IMR-90 (cell line): ENCODE measurements at regions not wholly inside any gene's neighbourhood (a gene's known extent, or its start where the extent isn't known, plus 50 kb on each side); places are given as distances from the start of the nearest gene placed in this dataset.

Experiments used
- ATAC-seq: fragments of 200-7000 bp; cut with Tn5 transposase; 2 replicates; pipeline ENCODE4 v1.9.1; 2020; ENCODE audit warnings: low read depth, mild to moderate bottlenecking, moderate library complexity
- BruUV-seq: library from RNA; stranded (reverse); fragments of 400-500 nt; replicated peaks from 2 replicates; lab custom pipeline; 2021; lab: Mats Ljungman, UMichigan
- CTCF ChIA-PET: fragments of 300-600 bp; formaldehyde crosslinking; extraction: SDS; loops from one replicate; lab custom pipeline; 2021; ENCODE audit warnings: antibody characterized with exemption; lab: Yijun Ruan, JAX
- POLR2A ChIA-PET: fragments of 300-600 bp; sonication (Branson Sonifier 250); formaldehyde crosslinking; loops from one replicate; lab custom pipeline; 2022; ENCODE audit warnings: antibody characterized with exemption; ENCODE audit not compliant: unreplicated experiment; lab: Charles Lee
- DNase-seq: peaks from one replicate; pipeline ENCODE4 v3.0.0; 2013
- H2AFZ ChIP-seq: replicated peaks from 2 replicates; pipeline ENCODE3; 2013; ENCODE audit warnings: low read length, mild to moderate bottlenecking; ENCODE audit not compliant: poor library complexity
- H2AK5ac ChIP-seq: 2 replicates; pipeline ENCODE4 v1.6.1; 2013; ENCODE audit warnings: low read depth, low read length, inconsistent platforms
- H2AK9ac ChIP-seq: replicated peaks from 2 replicates; pipeline ENCODE3; 2013; ENCODE audit warnings: mild to moderate bottlenecking, low read depth, low read length, moderate library complexity; ENCODE audit not compliant: poor library complexity
- H2BK120ac ChIP-seq: 2 replicates; pipeline ENCODE4 v1.6.1; 2013; ENCODE audit warnings: low read depth, low read length, inconsistent platforms
- H2BK15ac ChIP-seq: 3 replicates; pipeline ENCODE4 v1.6.1; 2013; ENCODE audit warnings: low read depth, low read length, inconsistent platforms
- H2BK20ac ChIP-seq: 2 replicates; pipeline ENCODE4 v1.6.1; 2013; ENCODE audit warnings: low read depth, mild to moderate bottlenecking, inconsistent platforms, low read length, moderate library complexity
- H2BK5ac ChIP-seq: 2 replicates; pipeline ENCODE4 v1.6.1; 2013; ENCODE audit warnings: mild to moderate bottlenecking, low read depth, low read length, inconsistent platforms; ENCODE audit not compliant: poor library complexity, severe bottlenecking
- H3K14ac ChIP-seq: replicated peaks from 2 replicates; pipeline ENCODE4 v1.6.1; 2013; ENCODE audit warnings: low read depth, low read length, inconsistent platforms
- H3K18ac ChIP-seq: 2 replicates; pipeline ENCODE4 v1.6.1; 2013; ENCODE audit warnings: low read depth, low read length, control low read depth
- H3K23ac ChIP-seq: 2 replicates; pipeline ENCODE4 v1.6.1; 2013; ENCODE audit warnings: low read depth, low read length, inconsistent platforms
- H3K27ac ChIP-seq: 2 replicates; pipeline ENCODE4 v1.5.1; 2013; ENCODE audit warnings: mild to moderate bottlenecking, control low read depth, low read length; ENCODE audit not compliant: insufficient read depth
- H3K27me3 ChIP-seq: 2 replicates; pipeline ENCODE4 v1.6.1; 2013; ENCODE audit warnings: low read length; ENCODE audit not compliant: control insufficient read depth, insufficient read depth
- H3K36me3 ChIP-seq: 2 replicates; pipeline ENCODE4 v1.6.1; 2013; ENCODE audit warnings: low read length, mixed read lengths; ENCODE audit not compliant: control insufficient read depth, insufficient read depth
- H3K4ac ChIP-seq: 2 replicates; pipeline ENCODE4 v1.6.1; 2013; ENCODE audit warnings: low read depth, low read length, inconsistent platforms
- H3K4me1 ChIP-seq: 2 replicates; pipeline ENCODE4 v1.6.1; 2013; ENCODE audit warnings: low read length, mixed read lengths; ENCODE audit not compliant: control insufficient read depth, insufficient read depth
- H3K4me2 ChIP-seq: 2 replicates; pipeline ENCODE4 v1.6.1; 2013; ENCODE audit warnings: low read depth, mild to moderate bottlenecking, control low read depth, low read length, moderate library complexity
- H3K4me3 ChIP-seq: 2 replicates; pipeline ENCODE4 v1.5.1; 2013; ENCODE audit warnings: low read depth, mild to moderate bottlenecking, control low read depth, low read length, moderate library complexity; ENCODE audit not compliant: insufficient read depth
- H3K56ac ChIP-seq: 2 replicates; pipeline ENCODE4 v1.6.1; 2013; ENCODE audit warnings: low read length, inconsistent platforms; ENCODE audit not compliant: insufficient read depth; ENCODE audit errors: extremely low read depth
- H3K79me1 ChIP-seq, 2 experiments: 2 replicates each; pipeline ENCODE4 v1.6.1; 2013; ENCODE audit warnings: low read length in 2 of 2, inconsistent platforms in 1 of 2, low read depth in 1 of 2
- H3K9ac ChIP-seq: 2 replicates; pipeline ENCODE4 v1.6.1; 2013; ENCODE audit warnings: low read depth, low read length, control low read depth
- H3K9me1 ChIP-seq: 2 replicates; pipeline ENCODE4 v1.6.1; 2013; ENCODE audit warnings: low read length, inconsistent platforms; ENCODE audit not compliant: insufficient read depth
- H3K9me3 ChIP-seq: 2 replicates; pipeline ENCODE4 v1.6.1; 2013; ENCODE audit warnings: low read length; ENCODE audit not compliant: control insufficient read depth, insufficient read depth
- H4K20me1 ChIP-seq: 2 replicates; pipeline ENCODE4 v1.6.1; 2013; ENCODE audit warnings: low read length, inconsistent platforms; ENCODE audit not compliant: insufficient read depth
- H4K5ac ChIP-seq: 2 replicates; pipeline ENCODE4 v1.6.1; 2013; ENCODE audit warnings: mild to moderate bottlenecking, low read depth, low read length, control low read depth
- H4K8ac ChIP-seq, 2 experiments: 2 replicates each; pipeline ENCODE4 v1.6.1; 2013; ENCODE audit warnings: low read depth in 2 of 2, low read length in 2 of 2, control low read depth in 1 of 2, inconsistent platforms in 1 of 2
- H4K91ac ChIP-seq: 2 replicates; pipeline ENCODE4 v1.6.1; 2013; ENCODE audit warnings: low read depth, low read length, inconsistent platforms; ENCODE audit not compliant: insufficient read depth
- MXI1 ChIP-seq: IDR thresholded peaks from 2 replicates; pipeline ENCODE4 v1.6.1; 2012; ENCODE audit warnings: low read depth, mild to moderate bottlenecking, low read length, moderate library complexity, borderline replicate concordance
- WGBS, 2 experiments: methylation state at CpG; one replicate each; pipeline versions ENCODE4 v1.1.5 to v1.1.7; 2013; ENCODE audit warnings: missing lambda C conversion rate in 2 of 2; ENCODE audit not compliant: insufficient read length in 1 of 2; ENCODE audit errors: extremely low coverage in 2 of 2; 5-methylcytosine and 5-hydroxymethylcytosine counted together
- dilution Hi-C: fragments of 300-500 bp; cut with HindIII; formaldehyde crosslinking; loops from one replicate; pipeline ENCODE4 v1.14.3; 2018; ENCODE audit warnings: low sequenced_read_pairs; ENCODE audit not compliant: unreplicated experiment
- in situ Hi-C: fragments of 300-500 bp; cut with MboI; formaldehyde crosslinking; loops from 3 replicates; pipeline ENCODE4 v1.14.3; 2019; ENCODE audit warnings: low sequenced_read_pairs, inconsistent platforms, mixed read lengths
- intact Hi-C: fragments of 100-400 bp; cut with micrococcal nuclease; formaldehyde crosslinking; loops from 2 replicates; pipeline ENCODE4 v1.10.0; 2022

DNA sequence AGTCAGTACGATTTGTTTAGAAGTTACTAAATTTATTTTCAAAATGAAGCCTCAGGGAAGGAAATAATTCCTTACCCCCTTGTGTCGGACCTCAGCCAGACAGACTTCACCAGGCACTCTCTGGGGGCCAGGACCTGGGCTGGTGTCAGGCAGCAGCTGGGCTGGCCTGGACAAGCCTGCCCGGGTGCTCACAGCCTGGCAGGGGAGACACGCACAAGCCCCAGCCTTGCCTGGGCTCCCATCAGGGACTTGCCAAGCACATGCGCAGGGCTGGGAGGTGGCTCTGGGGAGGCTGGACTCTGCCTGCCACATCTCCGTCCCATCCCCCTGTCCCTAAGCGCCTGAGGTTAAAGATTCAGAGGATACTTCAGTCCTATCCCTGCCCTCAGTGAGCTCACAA lies 56.8 kb upstream of the HS6ST1 start:
- WGBS, 2 experiments, result 40% methylated on average over 2 of the region's 7 CpGs; no CpG with 5 or more reads in 1 of the 2 experiments
- Histone ChIP-seq H3K14ac (peak overlapping the region; percentile 50), H2BK20ac (peak overlapping the region; percentile 91), H4K5ac (peak overlapping the region; percentile 20), H2BK5ac (peak overlapping the region; percentile 6), H3K9ac (no peak overlapping the region), H3K27ac (peak overlapping the region; percentile 18; the same call in 1 of the 2 replicates), H2BK15ac (peak overlapping the region; percentile 87; the same call in 2 of the 3 replicates), H3K9me3 (no peaks in the 10 kb centered on the region), H4K91ac (peak overlapping the region; percentile 86), H2BK120ac (peak overlapping the region; percentile 95), H4K20me1 (no peaks in the 10 kb centered on the region), H3K36me3 (no peaks in the 10 kb centered on the region), H2AK9ac (peak overlapping the region; percentile 83), H3K18ac (peak overlapping the region; percentile 37), H4K8ac (peak overlapping the region in 1 of 2 experiments; percentile 75; a peak in 3 of 4 replicates), H2AFZ (peak overlapping the region; percentile 58), H3K4me3 (no peak overlapping the region), H2AK5ac (peak overlapping the region; percentile 91; the same call in 1 of the 2 replicates), H3K4me2 (no peak overlapping the region), H3K56ac (no peak overlapping the region), H3K23ac (peak overlapping the region; percentile 19), H3K27me3 (no peaks in the 10 kb centered on the region), H3K9me1 (peaks cover 20% of the 10 kb centered on the region), H3K4me1 (peaks cover 36% of the 10 kb centered on the region), H3K4ac (peak overlapping the region; percentile 94), H3K79me1 (peaks cover 0 to 6% of the 10 kb centered on the region in 2 experiments; a peak in 1 of 4 replicates)
- BruUV-seq, result no TSS peak
- in situ Hi-C loops (no loop called here), intact Hi-C loops (loop anchor here (2.0 kb wide), 1 partner anchor 47 kb away; no protein-coding TSS in a partner anchor), dilution Hi-C loops (no loop called here)
- ChIA-PET POLR2A (no interaction called here), CTCF (no interaction called here)
- peak; percentile 3; the same call in 1 of the 2 replicates for ATAC-seq
- no peak for DNase-seq
- no peak for TF ChIP-seq MXI1
